SU-DHL-6 (cell line): ENCODE measurements at regions not wholly inside any gene's neighbourhood (a gene's known extent, or its start where the extent isn't known, plus 50 kb on each side); places are given as distances from the start of the nearest gene placed in this dataset.

ENCODE experiments used
- H2AFZ ChIP-seq: fragments of 200-600 bp; sonication (generic); 2 replicates; pipeline ENCODE4 v1.6.1; 2014; ENCODE audit warnings: low read depth, mild to moderate bottlenecking, moderate library complexity, mixed read lengths, antibody characterized with exemption, low read length; ENCODE audit not compliant: severe bottlenecking
- H3F3A ChIP-seq: fragments of 200-600 bp; shearing (Covaris generic); 2 replicates; pipeline ENCODE4 v1.6.0; 2016; ENCODE audit warnings: antibody characterized with exemption, mild to moderate bottlenecking; ENCODE audit not compliant: insufficient read depth
- H3K27ac ChIP-seq: fragments of 200-600 bp; sonication (generic); 2 replicates; pipeline ENCODE4 v1.5.1; 2016; ENCODE audit warnings: low read depth, mild to moderate bottlenecking, low read length, moderate library complexity, mixed read lengths
- H3K27me3 ChIP-seq: fragments of 200-600 bp; sonication (generic), shearing (Covaris generic); 2 replicates; pipeline ENCODE4 v1.6.0; 2014; ENCODE audit warnings: mild to moderate bottlenecking, low read length
- H3K36me3 ChIP-seq: fragments of 200-600 bp; sonication (generic); 2 replicates; pipeline ENCODE4 v1.6.1; 2014; ENCODE audit warnings: mild to moderate bottlenecking, low read length, mixed read lengths
- H3K4me2 ChIP-seq: fragments of 300-600, 200-600 bp; shearing (Covaris generic), sonication (generic); 2 replicates; pipeline ENCODE4 v1.6.0; 2014; ENCODE audit warnings: low read length, low read depth, mild to moderate bottlenecking; ENCODE audit not compliant: poor library complexity, severe bottlenecking
- H3K4me3 ChIP-seq: fragments of 200-600 bp; sonication (generic); 2 replicates; pipeline ENCODE4 v1.5.1; 2014; ENCODE audit warnings: antibody characterized with exemption, low read length, mild to moderate bottlenecking, mixed read lengths; ENCODE audit not compliant: insufficient read depth, poor library complexity, severe bottlenecking
- H3K79me2 ChIP-seq: fragments of 200-600 bp; sonication (generic); 2 replicates; pipeline ENCODE4 v1.6.1; 2014; ENCODE audit warnings: mild to moderate bottlenecking, low read length, moderate library complexity; ENCODE audit not compliant: insufficient read depth
- H3K9ac ChIP-seq: fragments of 200-600 bp; sonication (generic); 2 replicates; pipeline ENCODE4 v1.7.0; 2014; ENCODE audit warnings: mild to moderate bottlenecking, low read length
- H3K9me2 ChIP-seq: fragments of 200-600 bp; sonication (generic); replicated peaks from 2 replicates; pipeline ENCODE4 v1.6.1; 2014; ENCODE audit warnings: low read length; ENCODE audit not compliant: insufficient read depth
- H3K9me3 ChIP-seq: fragments of 200-600 bp; sonication (generic); 2 replicates; pipeline ENCODE4 v1.6.1; 2014; ENCODE audit warnings: low read length, mixed read lengths; ENCODE audit not compliant: insufficient read depth
- H4K20me1 ChIP-seq: fragments of 200-600 bp; sonication (generic); 2 replicates; pipeline ENCODE4 v1.6.1; 2014; ENCODE audit warnings: low read depth, mild to moderate bottlenecking, antibody characterized with exemption, low read length, moderate library complexity, mixed read lengths
- EZH2phosphoT487 ChIP-seq: fragments of 200-600 bp; sonication (generic), shearing (Covaris generic); conservative IDR thresholded peaks from 2 replicates; pipeline ENCODE4 v1.6.1; 2018; ENCODE audit warnings: mild to moderate bottlenecking, antibody characterized with exemption, low read length, moderate library complexity, mixed read lengths
- TF ChIP-seq, protein P1 (sequence below): fragments of 200-600 bp; sonication (generic); IDR thresholded peaks from one replicate; pipeline ENCODE4 v1.5.1; 2017; ENCODE audit warnings: antibody characterized with exemption, mild to moderate bottlenecking, low read length, moderate library complexity; ENCODE audit not compliant: insufficient read depth, poor library complexity, severe bottlenecking

- no peaks in the 10 kb centered on the region for H3K79me2 ChIP-seq
- no peaks in the 10 kb centered on the region for H3K9me2 ChIP-seq
- H4K20me1 ChIP-seq = no peaks in the 10 kb centered on the region
- H3K36me3 ChIP-seq = no peaks in the 10 kb centered on the region
- H3K4me3 ChIP-seq = no peak overlapping the region
- H3K9ac ChIP-seq = no peak overlapping the region
- no peaks in the 10 kb centered on the region for H3F3A ChIP-seq
- H3K4me2 ChIP-seq = no peak overlapping the region
- no peak overlapping the region for H3K27ac ChIP-seq
- TF ChIP-seq, protein P1, sequence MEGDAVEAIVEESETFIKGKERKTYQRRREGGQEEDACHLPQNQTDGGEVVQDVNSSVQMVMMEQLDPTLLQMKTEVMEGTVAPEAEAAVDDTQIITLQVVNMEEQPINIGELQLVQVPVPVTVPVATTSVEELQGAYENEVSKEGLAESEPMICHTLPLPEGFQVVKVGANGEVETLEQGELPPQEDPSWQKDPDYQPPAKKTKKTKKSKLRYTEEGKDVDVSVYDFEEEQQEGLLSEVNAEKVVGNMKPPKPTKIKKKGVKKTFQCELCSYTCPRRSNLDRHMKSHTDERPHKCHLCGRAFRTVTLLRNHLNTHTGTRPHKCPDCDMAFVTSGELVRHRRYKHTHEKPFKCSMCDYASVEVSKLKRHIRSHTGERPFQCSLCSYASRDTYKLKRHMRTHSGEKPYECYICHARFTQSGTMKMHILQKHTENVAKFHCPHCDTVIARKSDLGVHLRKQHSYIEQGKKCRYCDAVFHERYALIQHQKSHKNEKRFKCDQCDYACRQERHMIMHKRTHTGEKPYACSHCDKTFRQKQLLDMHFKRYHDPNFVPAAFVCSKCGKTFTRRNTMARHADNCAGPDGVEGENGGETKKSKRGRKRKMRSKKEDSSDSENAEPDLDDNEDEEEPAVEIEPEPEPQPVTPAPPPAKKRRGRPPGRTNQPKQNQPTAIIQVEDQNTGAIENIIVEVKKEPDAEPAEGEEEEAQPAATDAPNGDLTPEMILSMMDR = no peak
- no peak for TF ChIP-seq EZH2phosphoT487
- H3K9me3 ChIP-seq = no peaks in the 10 kb centered on the region
- H3K27me3 ChIP-seq = no peaks in the 10 kb centered on the region
- H2AFZ ChIP-seq = peak overlapping the region; percentile 13
Measured at GRCh38 chr1:194816859-194817258, 1630.4 kb upstream of the B3GALT2 start.

GRCh38 chr1:194813096-194813495, 1626.7 kb upstream of the B3GALT2 start:
- no peak overlapping the region for H3K4me3 ChIP-seq
- H3K9me3 ChIP-seq = no peaks in the 10 kb centered on the region
- H3K9ac ChIP-seq = no peak overlapping the region
- no peaks in the 10 kb centered on the region for H3K36me3 ChIP-seq
- no peaks in the 10 kb centered on the region for H3F3A ChIP-seq
- H3K4me2 ChIP-seq = no peak overlapping the region
- H2AFZ ChIP-seq = no peak overlapping the region
- H3K27ac ChIP-seq = no peak overlapping the region
- TF ChIP-seq, protein P1 = no peak
- TF ChIP-seq EZH2phosphoT487 = no peak
- H3K79me2 ChIP-seq = no peaks in the 10 kb centered on the region
- no peaks in the 10 kb centered on the region for H4K20me1 ChIP-seq
- no peaks in the 10 kb centered on the region for H3K9me2 ChIP-seq
- H3K27me3 ChIP-seq = no peaks in the 10 kb centered on the region

GRCh38 chr1:194809665-194810064, 1623.3 kb upstream of the B3GALT2 start:
- Histone ChIP-seq H3K9me2 (no peaks in the 10 kb centered on the region), H3K27ac (no peak overlapping the region), H3K27me3 (no peaks in the 10 kb centered on the region), H3K4me3 (no peak overlapping the region), H3K9me3 (no peaks in the 10 kb centered on the region), H2AFZ (no peak overlapping the region), H3K4me2 (no peak overlapping the region), H4K20me1 (no peaks in the 10 kb centered on the region), H3K79me2 (no peaks in the 10 kb centered on the region), H3K36me3 (no peaks in the 10 kb centered on the region), H3K9ac (no peak overlapping the region), H3F3A (no peaks in the 10 kb centered on the region)
- TF ChIP-seq, protein P1 = no peak
- TF ChIP-seq EZH2phosphoT487 = no peak
